ENCODE measurements at regions not wholly inside any gene's neighbourhood (a gene's known extent, or its start where the extent isn't known, plus 50 kb on each side); places are given as distances from the start of the nearest gene placed in this dataset.

DNA sequence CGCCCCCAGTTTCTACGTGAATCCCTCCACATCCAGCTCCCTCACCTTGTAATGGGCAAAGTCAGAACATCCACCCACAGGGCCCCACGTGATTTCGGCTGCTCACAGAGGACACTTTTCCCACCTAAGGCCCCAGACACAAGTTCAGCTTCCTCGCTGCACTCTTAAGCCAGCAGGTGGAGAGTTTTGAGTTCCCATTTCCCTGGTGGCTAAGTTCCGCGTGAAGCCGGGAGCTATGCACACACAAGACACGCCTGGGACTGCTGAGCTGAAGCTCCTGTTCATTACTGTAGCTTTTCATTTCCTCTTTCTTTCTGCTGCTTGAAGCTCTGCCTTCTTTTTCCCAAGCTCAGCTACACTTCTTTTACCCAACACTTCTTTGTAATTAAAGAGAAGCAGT, 273.8 kb downstream of the NPIPA8 start:
- ATAC-seq = peak; percentile 42; the same call in 1 of the 3 replicates
- in situ Hi-C loops (cut with HindIII; ENCODE audit: extremely low pct_ligation_motif_present, low pct_unique_long_range_greater_than_20kb) = no loop called here
- no peaks in the 10 kb centered on the region for H3K79me2 ChIP-seq (ENCODE audit: insufficient read depth, low read length)
- no peak overlapping the region for H3K9ac ChIP-seq (ENCODE audit: insufficient read depth, low read depth, low read length)
- no peak for DNase-seq (ENCODE audit: low spot score)
- no peaks in the 10 kb centered on the region for H3K4me1 ChIP-seq (ENCODE audit: insufficient read depth, low read length)
- peaks cover 5 to 41% of the 10 kb centered on the region in 2 experiments; a peak in 4 of 5 replicates for H3K27me3 ChIP-seq (ENCODE audit: control insufficient read depth in 1 of 2, insufficient read depth in 2 of 2, low read length in 2 of 2)
- no peak overlapping the region for H3K4me3 ChIP-seq (replicated peaks in 1 of 3; ENCODE audit: insufficient read depth in 1 of 3, low read depth in 2 of 3, low read length in 3 of 3)
- no peak overlapping the region for H3K4me2 ChIP-seq (ENCODE audit: low read depth, low read length)
- no peaks in the 10 kb centered on the region for H3K36me3 ChIP-seq (replicated peaks in 1 of 2; ENCODE audit: control insufficient read depth in 1 of 2, insufficient read depth in 2 of 2, low read length in 2 of 2)
- ChIA-PET POLR2A (no interaction called here), CTCF (ENCODE audit: low intra/inter-chr PET ratio, low total read pairs) (no interaction called here)
- no peak overlapping the region for H2AFZ ChIP-seq (ENCODE audit: low read length)
- BruUV-seq (replicated peaks) = no TSS peak
- H3K27ac ChIP-seq (ENCODE audit: extremely low read length, insufficient read depth, low read length) = no peak overlapping the region
- TF ChIP-seq TARDBP (CRISPR knock-in tag; IDR thresholded peaks at IDR 0.05) (no peak), TFE3 (CRISPR knock-in tag; IDR thresholded peaks at IDR 0.05) (no peak), AHDC1 (CRISPR knock-in tag; IDR thresholded peaks at IDR 0.05; ENCODE audit: borderline replicate concordance) (no peak), SP2 (CRISPR knock-in tag; IDR thresholded peaks at IDR 0.05) (no peak), ZNF724P (CRISPR knock-in tag; IDR thresholded peaks at IDR 0.05; ENCODE audit: borderline replicate concordance) (no peak), ZNF143 (CRISPR knock-in tag; IDR thresholded peaks at IDR 0.05) (no peak), GPN1 (CRISPR knock-in tag; IDR thresholded peaks at IDR 0.05; ENCODE audit: borderline replicate concordance) (no peak), CCDC6 (CRISPR knock-in tag; IDR thresholded peaks at IDR 0.05) (no peak)
- TF ChIP-seq, protein P1, sequence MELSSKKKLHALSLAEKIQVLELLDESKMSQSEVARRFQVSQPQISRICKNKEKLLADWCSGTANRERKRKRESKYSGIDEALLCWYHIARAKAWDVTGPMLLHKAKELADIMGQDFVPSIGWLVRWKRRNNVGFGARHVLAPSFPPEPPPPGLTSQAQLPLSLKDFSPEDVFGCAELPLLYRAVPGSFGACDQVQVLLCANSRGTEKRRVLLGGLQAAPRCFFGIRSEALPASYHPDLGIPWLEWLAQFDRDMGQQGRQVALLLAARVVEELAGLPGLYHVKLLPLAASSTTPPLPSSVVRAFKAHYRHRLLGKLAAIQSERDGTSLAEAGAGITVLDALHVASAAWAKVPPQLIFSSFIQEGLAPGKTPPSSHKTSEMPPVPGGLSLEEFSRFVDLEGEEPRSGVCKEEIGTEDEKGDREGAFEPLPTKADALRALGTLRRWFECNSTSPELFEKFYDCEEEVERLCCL (CRISPR knock-in tag; IDR thresholded peaks at IDR 0.05; ENCODE audit: borderline replicate concordance) = no peak
- TF ChIP-seq, protein P2, sequence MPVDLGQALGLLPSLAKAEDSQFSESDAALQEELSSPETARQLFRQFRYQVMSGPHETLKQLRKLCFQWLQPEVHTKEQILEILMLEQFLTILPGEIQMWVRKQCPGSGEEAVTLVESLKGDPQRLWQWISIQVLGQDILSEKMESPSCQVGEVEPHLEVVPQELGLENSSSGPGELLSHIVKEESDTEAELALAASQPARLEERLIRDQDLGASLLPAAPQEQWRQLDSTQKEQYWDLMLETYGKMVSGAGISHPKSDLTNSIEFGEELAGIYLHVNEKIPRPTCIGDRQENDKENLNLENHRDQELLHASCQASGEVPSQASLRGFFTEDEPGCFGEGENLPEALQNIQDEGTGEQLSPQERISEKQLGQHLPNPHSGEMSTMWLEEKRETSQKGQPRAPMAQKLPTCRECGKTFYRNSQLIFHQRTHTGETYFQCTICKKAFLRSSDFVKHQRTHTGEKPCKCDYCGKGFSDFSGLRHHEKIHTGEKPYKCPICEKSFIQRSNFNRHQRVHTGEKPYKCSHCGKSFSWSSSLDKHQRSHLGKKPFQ (CRISPR knock-in tag; IDR thresholded peaks at IDR 0.05; ENCODE audit: insufficient replicate concordance) = no peak
- no peak for FAIRE-seq
- WGBS (ENCODE audit: low lambda C conversion rate) = 11% methylated on average over 9 of the region's 9 CpGs
- intact Hi-C loops (cut with micrococcal nuclease; ENCODE audit: unreplicated experiment) = no loop called here
- no peaks in the 10 kb centered on the region for H4K20me1 ChIP-seq (ENCODE audit: insufficient read depth, low read length)
- H3K9me3 ChIP-seq (ENCODE audit: low read length) = no peaks in the 10 kb centered on the region

Measured in HepG2 (cell line).